ENCODE measurements at regions not wholly inside any gene's neighbourhood (a gene's known extent, or its start where the extent isn't known, plus 50 kb on each side); places are given as distances from the start of the nearest gene placed in this dataset.
"Not testable (repeated sequence)": the region's sequence is repeated elsewhere in the genome, so short reads cannot be mapped to it uniquely, and the experiment has no call there.

DNA sequence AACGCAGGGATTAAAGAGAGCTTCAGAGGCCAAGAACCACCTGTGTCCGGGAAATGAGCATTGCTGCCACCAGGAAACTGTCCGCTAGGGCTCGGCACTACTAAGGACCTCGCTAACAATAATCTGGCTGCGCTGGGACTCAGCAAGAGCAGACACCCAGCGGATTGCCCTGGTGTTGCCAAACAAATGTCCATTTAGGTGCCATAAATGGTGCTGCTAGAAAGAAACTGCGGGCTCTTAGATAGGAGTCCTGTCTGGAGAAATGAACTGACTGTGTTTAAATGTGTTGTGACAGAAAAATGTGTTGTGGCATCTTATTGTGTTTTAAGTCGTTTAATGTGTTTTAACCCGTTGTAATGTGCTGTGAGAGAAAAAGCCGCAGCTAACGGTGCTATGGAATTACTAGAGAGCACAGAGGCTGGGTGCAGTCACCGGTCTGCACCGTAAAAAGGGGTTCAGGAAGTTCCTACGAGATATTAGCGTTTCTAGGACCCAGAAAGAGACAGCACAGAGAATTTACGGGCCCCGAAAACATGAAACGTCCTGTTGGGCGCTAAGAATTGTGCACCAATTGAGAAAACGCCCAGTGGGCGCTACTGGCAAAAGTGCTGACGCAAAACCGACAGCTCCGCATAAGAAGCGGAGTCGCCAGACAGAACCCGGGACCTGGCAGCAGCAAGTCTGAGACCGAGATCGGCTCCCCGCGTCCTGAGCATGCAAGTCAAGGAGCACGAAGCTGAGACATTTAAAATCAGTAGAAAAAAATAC lies 90.6 kb downstream of the ANXA2R start:
- DNase-seq (ENCODE audit: low read depth), result peak; percentile 23

DNA sequence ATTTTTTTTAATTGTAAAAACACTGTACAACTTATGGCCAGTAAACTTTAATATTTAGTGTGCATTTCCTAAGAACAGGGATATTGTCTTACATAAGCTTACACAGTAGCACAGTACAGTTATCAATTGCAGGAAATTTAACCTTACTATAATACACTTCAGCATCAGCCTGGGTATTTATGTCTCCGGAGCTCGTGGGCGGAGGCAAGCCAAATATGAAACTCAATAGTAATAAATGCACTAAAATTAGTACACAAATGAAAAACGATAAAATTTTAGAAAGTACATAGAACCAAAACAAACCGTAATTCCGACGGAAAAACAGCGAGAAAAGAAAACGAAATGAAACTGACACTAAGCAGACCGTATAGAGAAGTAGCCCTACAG lies 91.2 kb downstream of the ANXA2R start:
- no peak for DNase-seq (ENCODE audit: low read depth)

DNA sequence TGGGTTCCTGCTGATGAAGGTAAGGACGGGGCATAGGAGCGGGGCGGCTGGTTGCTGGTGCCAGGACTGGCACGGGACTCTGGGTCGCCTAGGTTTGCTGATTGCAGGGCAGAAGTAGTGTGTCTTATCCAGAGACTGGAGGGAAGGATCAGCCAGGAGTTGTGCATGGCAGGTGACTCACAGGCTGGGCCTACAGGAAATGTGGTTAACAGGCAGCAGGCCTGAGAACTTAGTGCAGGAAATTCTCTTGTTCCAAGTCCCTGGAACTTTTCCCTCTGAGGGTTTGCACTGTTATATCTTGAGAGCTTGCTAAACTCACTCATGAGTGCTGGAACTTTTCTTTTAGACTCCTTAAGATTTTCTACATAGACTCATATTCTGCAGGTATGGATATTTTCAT lies 95.1 kb downstream of the ANXA2R start:
- no peak for DNase-seq (ENCODE audit: low read depth)

GRCh38 chr5:42943931-42944631 lies 96.0 kb downstream of the ANXA2R start:
- no peak for DNase-seq (ENCODE audit: low read depth)

- DNase-seq (ENCODE audit: low read depth), result no peak
Measured at GRCh38 chr5:42940853-42941252, 99.3 kb downstream of the ANXA2R start.

DNA sequence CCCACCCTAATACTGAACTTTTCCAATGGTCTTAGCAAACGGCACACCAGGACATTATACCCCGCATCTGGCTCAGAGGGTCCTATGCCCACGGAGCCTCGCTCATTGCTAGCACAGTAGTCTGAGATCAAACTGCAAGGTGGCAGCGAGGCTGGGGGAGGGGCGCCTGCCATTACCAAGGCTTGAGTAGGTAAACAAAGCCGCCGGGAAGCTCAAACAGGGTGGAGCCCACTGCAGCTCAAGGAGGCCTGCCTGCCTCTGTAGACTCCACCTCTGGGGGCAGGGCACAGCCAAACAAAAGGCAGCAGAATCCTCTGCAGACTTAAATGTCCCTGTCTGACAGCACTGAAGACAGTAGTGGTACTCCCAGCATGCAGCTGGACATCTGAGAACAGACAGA lies 108.1 kb downstream of the ANXA2R start:
- not testable (repeated sequence) for DNase-seq (ENCODE audit: low read depth)

- not testable (repeated sequence) for DNase-seq (ENCODE audit: low read depth)
Measured at GRCh38 chr5:42931451-42931850, 108.7 kb downstream of the ANXA2R start.

- DNase-seq (ENCODE audit: low read depth), result no peak
Measured at GRCh38 chr5:42930934-42931333, 109.2 kb downstream of the ANXA2R start.

DNA sequence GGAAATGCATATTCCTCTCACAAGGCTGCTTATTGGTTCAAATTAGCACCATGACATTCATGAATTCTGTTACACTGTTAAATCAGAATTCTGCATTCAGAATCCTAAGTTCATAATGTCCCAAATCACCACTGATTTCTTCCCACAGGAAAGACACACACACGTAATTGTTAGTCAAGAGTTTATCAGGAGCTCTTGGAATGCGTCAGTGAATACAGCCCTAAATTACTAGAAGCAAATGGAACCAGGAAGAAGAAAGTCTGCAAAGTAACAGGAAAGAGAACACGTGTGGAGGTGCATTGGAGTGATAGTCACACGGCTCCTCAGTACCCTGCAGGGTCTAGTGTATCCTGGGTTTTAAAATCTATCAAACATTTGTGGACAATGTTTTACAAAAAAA lies 110.2 kb downstream of the ANXA2R start:
- DNase-seq (ENCODE audit: low read depth), result no peak

DNA sequence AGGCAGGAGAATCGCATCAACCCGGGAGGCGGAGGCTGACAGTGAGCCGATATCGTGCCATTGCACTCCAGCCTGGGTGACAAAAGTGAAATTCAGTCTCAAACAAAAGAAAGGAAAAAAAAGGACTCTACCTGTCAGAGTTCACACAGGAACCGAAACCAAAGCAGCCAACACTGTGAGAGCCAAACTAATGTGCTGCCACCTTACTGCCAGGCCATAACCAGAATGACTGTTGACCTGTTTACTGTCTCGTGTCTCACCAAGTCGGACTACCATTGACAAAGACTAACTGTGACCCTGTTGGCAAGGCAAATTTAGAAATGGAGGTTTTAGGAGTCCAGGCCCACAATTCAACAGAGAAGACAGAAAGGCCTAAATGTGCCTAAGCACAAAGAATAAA lies 112.4 kb downstream of the ANXA2R start:
- DNase-seq (ENCODE audit: low read depth), result no peak

GRCh38 chr5:42924686-42925085 lies 113.0 kb upstream of the SELENOP start:
- DNase-seq (ENCODE audit: low read depth), result no peak

GRCh38 chr5:42924226-42924625 lies 112.5 kb upstream of the SELENOP start:
- no peak for DNase-seq (ENCODE audit: low read depth)

GRCh38 chr5:42923710-42924109 lies 112.0 kb upstream of the SELENOP start:
- DNase-seq (ENCODE audit: low read depth), result no peak

DNA sequence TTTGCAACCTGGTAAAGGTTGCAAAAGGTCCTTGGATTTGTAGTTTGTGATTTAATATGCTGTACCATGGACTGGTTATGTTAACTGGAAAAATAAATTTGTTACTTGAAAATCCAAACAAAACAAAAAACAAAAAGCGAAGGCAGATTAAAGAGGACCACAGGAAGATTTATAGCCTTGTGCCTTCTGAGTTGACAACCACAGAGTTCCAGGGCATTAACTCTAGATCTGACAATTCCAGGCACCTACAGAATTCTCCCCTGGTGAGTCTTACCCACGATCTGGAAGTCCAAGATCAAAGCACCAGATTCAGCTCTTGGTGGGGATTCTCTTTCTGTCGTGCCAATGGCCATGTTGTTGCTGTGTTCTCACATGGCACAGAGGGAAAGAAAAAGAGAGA lies 107.9 kb upstream of the SELENOP start:
- no peak for DNase-seq (ENCODE audit: low read depth)

GRCh38 chr5:42915306-42915866 lies 103.7 kb upstream of the SELENOP start:
- no peak for DNase-seq (ENCODE audit: low read depth)

- DNase-seq (ENCODE audit: low read depth), result peak; percentile 38
Measured at GRCh38 chr5:42912184-42912798, 100.6 kb upstream of the SELENOP start.

DNA sequence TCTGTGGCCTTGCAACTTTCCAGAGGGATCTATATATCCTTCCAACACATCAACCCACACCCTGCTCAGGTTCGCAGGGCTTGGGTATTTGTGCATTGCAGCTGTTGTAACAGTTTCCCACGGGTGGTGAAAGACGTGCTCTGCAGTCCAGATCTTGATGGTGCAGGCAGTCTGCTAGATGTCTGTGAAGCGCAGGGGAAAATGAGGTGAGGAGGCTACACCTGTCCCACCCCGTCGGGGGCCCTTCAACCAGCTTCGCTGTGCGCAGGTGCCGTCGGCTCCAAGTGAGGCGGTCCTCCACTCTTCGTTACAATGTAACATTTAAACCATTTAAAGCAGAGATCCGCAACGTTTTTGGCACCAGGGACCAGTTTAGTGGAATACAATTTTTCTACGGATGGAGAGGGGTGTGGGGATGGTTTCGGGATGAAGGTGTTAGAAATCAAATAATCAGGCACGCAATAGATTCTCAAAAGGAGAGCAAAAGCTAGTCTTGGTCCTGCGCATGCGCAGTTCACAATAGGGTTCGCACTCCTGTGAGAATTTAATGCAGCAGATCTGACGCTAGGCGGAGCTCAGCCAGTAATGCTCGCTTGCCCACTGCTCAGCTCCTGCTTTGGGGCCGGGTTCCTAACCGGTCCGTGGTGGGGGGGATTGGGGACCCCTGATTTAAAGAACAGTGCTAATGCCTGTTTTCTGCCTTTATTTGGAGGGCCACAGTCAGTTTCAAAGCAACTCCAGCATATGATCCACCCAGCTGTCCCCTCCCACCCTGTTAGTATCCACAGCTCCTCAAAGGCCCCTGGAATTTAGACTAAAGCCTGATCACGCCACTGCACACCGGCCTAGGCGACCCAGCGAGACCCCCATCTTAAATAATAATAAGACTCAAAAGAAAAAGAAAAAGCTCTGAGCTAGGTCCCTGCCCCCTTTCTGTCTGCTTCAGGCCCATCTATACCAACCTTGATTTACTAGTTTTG lies 97.1 kb upstream of the SELENOP start:
- peak; percentile 78 for DNase-seq (ENCODE audit: low read depth)

- no peak for DNase-seq (ENCODE audit: low read depth)
Measured at GRCh38 chr5:42908086-42908485, 96.4 kb upstream of the SELENOP start.

GRCh38 chr5:42905827-42906226 lies 94.1 kb upstream of the SELENOP start:
- no peak for DNase-seq (ENCODE audit: low read depth)

GRCh38 chr5:42900734-42901133 lies 89.0 kb upstream of the SELENOP start:
- no peak for DNase-seq (ENCODE audit: low read depth)

GRCh38 chr5:42898760-42899159 lies 87.1 kb upstream of the SELENOP start:
- DNase-seq (ENCODE audit: low read depth), result no peak

DNA sequence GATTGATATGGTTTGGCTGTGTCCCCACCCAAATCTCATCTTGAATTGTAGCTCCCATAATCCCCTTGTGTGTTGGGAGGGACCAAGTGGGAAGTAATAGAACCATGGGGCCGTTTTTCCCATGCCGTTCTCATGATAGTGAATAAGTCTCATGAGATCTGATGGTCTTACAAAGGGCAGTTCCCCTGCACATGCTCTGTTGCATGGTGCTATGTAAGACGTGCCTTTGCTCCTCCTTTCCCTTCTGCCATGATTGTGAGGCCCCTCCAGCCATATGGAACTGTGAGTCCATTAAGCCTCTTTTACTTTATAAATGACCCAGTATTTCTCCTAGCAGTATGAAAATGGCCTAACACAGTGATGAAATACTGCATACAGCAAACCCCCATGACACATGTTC lies 84.8 kb upstream of the SELENOP start:
- no peak for DNase-seq (ENCODE audit: low read depth)

Data from stimulated activated CD8-positive, alpha-beta memory T cell treated with anti-CD3 and anti-CD28 coated beads, Interleukin-15, amount 100 ng/mL, for 1 hour (primary cell).